SK-N-MC (cell line): ENCODE measurements at regions not wholly inside any gene's neighbourhood (a gene's known extent, or its start where the extent isn't known, plus 50 kb on each side); places are given as distances from the start of the nearest gene placed in this dataset.

ENCODE experiments used
- EZH2 ChIP-seq: fragments of 200-600 bp; sonication (generic); IDR thresholded peaks from one replicate; pipeline ENCODE4 v1.6.1; 2017; ENCODE audit warnings: antibody characterized with exemption
- FOXP2 ChIP-seq: optimal IDR thresholded peaks from 2 replicates; pipeline ENCODE3; 2011; ENCODE audit warnings: mild to moderate bottlenecking, moderate library complexity; ENCODE audit not compliant: insufficient read depth; ENCODE audit errors: extremely low read length, control extremely low read depth
- POLR2AphosphoS5 ChIP-seq: IDR thresholded peaks from 2 replicates; pipeline ENCODE4 v1.6.1; 2012; ENCODE audit warnings: mild to moderate bottlenecking, low read depth, low read length, borderline replicate concordance

- TF ChIP-seq FOXP2 (no peak), EZH2 (no peak), POLR2AphosphoS5 (no peak)
These were observed 272.0 kb downstream of the FOXO1 start for GRCh38 chr13:40394304-40394985.
